Kidney tubule cell (primary cell): ENCODE measurements at regions not wholly inside any gene's neighbourhood (a gene's known extent, or its start where the extent isn't known, plus 50 kb on each side); places are given as distances from the start of the nearest gene placed in this dataset.
"Not testable (repeated sequence)": the region's sequence is repeated elsewhere in the genome, so short reads cannot be mapped to it uniquely, and the experiment has no call there.

Experiments used
- DNase-seq: peaks from one replicate; pipeline ENCODE4 v3.0.0-alpha.2; 2018; ENCODE audit warnings: low spot score

DNA sequence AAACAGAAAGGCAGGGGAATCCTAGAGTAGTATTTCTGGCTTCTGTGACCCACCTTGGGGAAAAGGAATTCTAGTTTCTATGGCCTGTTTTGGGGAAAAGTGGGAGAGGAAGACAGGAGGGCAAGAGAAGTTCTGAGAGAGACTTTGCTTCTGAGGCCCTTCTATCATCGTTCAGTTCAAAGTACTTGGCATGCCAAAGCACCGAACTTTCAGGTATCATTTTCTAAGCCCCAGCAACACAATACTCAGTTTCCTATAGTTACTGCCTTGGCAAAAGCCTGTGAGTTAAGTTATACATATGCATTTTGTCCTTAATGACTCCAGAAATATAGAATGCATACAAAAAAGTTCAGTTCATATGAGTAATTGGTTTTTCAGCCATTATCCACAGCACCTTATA, 74.1 kb upstream of the CHD2 start:
- DNase-seq, result no peak

DNA sequence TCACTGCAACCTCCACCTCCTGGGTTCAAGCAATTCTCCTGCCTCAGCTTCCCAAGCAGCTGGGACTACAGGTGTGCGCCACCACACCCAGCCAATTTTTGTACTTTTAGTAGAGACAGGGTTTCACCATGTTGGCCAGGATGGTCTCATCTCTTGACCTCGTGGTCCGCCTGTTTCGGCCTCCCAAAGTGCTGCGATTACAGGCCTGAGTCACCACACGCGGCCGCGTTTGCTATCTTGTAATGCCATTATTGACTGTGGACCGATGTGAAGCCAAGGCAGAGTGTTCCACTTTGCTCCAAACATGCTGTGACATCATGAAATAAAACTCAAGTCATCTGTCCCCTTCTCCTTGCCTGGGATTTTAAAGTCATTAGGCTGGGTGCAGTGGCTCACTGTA, 72.1 kb upstream of the CHD2 start:
- DNase-seq, result not testable (repeated sequence)

DNA sequence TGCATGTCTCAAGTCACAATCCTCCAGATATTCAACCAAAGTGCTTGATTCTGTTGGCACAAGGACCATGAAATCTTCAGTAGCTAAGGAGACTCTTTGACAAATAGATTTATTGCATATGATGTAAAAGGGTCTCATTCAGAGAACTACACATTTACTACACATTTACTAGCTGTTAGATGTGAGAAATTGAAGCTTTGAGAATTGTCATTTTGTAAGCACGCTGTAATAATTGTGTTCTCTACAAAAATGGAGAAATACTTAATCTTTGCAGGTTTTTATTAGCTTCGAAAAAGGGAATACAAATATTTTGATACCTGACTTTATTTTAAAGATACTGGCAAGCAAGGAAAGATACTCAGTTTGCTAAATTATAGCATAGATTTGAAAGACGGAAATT, 70.2 kb upstream of the CHD2 start:
- no peak for DNase-seq

DNA sequence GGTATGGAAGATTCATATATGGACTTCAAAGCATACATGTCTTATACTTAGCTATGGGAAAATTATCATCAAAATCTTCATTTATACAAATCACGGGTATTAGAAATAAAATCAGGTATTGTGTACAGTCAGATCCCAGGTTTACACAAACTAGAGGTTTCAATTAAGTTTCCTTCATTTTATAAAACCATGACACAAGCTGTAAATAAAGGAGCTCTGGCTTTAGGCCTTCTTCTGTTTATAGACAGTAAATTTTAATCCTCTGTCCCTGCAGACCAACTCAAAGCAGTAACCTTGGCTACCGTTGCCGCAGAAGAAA, 68.8 kb upstream of the CHD2 start:
- no peak for DNase-seq

DNA sequence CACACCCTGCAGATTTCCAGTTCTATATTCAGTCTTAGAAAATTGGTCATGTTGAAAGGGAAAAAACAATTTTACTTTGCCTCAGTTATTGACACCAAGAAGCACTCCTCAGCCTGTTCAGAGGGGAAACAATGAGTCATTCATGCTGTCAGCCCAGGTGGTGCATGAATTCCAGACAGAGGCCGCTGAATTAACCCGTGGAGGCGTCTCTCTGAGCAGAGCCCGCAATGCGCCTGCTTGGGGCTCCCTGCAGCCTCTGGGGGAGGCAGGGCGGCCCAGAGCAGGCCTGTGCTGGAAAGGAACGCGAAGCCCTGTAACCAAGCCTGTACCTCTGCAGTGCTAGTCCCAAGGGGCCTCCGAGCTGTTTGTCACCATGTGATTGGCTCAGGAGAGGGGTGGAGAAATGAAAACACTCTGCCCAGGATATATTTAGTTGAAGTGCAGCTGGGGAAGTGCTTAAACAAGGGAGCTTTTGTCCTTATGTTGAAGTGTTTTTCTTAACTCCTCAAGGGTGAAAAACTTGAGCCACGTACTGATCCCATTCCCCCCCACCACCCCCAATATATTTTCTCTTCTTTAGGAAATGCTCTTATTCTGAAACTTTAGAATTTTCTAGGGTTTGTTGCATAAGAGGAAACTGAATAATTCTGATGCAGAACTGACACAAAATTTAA, 68.3 kb upstream of the CHD2 start:
- peak; percentile 97 for DNase-seq

DNA sequence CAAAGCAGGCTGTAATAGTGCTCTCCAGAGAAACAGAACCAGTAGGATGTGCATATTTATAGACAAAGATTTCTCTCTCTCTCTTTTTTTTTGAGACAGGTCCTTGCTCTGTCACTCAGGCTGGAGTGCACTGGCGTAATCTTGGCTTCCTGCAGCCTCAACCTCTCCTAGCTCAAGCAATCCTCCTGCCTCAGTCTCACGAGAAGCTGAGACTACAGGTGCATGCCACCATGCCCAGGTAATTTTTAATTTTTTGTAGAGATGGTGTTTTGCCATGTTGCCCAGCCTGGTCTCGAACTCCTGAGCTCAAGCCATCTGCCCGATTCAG, 67.1 kb upstream of the CHD2 start:
- DNase-seq, result no peak

DNA sequence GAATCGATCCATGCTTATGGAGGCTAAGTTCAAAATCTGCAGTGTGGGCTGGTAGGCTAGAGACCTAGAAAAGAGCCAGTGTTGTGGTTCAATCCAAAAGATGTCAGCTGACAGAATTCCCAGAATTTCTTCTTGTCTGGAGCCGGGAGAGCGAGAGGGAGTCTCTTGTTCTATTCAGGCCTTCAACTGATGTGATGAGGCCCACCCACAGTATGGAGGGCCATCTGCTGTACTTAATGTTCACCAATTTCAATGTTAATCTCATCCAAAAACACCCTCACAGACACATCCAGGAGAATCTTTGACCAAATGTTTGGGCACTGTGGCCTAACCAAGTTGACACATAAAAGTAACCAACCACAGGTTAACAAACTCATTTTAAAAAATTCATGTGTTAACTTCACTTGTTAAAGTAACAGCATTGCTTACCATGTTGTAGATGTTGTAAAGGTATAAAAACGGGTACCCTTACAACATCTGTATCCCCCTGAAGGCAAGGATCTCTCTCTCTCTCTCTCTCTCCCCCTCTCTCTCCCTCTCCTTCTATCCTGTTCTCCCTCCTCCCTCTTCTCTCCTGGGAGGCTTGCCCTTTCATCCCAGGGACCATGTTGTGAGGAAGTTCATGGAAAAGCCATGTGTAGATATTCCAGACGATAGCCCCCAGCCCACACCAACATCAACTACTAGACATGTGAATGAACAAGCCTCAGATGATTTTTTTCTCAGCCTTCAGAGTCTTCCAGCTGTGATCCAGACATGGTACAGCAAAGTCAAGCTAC, 66.4 kb upstream of the CHD2 start:
- no peak for DNase-seq

DNA sequence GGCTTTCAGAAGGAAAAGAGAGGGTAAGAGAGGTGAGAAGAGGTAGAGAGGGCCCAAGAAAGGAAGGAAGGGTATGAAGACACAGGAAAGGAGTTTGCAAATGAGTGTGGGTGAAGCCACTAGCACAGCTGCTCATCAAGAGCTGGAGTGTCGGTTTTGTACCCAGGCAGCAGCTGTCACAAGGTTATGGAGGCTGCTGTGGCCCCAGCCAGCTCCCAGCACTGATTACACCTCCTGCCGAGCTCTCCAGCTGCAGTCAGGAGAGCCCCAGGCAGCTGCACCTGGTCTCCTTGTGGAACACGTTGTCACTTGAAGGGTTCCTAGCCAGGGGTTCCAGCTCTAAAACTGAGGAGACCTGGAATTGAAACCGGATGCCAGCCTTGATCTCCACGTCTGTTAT, 60.4 kb upstream of the CHD2 start:
- DNase-seq, result no peak

DNA sequence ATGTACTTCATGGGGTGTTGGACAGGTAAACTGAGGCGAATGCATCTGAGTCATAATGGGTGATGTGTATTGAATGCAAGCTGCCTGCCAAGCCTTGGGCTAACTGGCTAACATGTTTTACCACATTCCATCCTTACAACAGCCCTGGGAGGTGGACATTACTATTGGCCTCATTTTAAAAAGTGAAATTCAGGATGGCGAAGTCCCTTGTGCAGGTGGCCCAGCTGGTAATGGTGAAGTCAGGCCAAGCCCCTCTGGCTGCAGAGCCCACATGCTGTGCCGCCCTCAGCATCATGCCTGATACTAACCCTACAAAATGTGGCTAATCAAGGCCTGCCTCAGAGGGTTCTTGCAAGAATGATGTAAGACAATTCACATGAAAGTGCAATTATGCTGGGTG, 60.0 kb upstream of the CHD2 start:
- DNase-seq, result peak; percentile 28

DNA sequence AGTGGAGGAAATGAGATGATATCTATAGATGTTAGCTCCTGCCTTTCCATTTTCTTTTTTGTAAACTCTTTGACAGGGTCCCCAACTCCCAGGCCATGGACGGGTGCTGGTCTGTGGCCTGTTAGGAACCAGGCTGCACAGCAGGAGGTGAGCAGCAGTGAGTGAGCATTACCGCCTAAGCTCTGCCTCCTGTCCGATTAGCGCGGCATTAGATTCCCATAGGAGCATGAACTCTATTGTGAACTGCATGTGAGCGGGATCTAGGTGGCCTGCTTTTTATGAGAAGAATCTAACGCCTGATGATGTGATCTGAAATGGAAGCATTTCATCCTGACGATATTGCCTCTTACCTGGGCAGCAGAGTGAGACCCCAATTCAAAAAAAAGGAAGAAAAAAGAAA, 56.8 kb upstream of the CHD2 start:
- DNase-seq, result no peak

DNA sequence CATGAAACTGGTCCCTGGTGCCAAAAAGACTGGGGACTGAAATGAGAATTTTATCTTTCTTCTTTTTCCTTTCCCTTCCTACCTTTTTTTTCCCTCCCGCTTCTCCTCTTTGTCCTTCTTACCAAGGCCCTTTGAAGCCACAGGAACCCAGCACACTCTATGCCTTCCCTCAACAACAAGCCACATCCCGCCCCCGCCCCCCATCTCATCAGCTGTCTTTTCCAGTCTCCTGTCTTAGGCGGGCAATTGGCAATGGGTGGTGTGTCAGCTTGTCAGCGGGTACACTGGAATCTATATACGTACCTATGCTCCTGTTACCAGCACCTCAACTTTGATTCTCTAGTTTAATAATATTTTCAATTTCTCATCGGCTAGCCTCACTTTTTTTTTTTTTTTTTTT, 56.3 kb upstream of the CHD2 start:
- no peak for DNase-seq

DNA sequence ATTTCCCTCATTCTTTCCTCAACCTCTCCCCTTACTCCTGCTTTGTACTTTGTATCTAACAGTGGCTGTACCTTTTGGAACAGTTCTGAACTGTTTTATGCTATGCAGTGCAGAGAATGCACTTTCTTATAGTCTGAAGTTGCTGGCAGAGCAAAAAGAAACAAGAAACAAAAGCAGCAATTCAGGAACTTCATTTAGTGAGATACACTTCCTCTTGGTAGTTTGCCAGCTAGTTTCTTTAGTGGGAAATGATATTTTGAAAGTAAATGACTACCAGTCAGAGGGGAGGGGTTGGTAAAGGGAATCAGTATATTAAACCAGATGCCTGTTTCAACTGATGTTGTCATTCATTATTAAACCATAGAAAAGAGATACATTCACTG, 55.0 kb upstream of the CHD2 start:
- peak; percentile 82 for DNase-seq

DNA sequence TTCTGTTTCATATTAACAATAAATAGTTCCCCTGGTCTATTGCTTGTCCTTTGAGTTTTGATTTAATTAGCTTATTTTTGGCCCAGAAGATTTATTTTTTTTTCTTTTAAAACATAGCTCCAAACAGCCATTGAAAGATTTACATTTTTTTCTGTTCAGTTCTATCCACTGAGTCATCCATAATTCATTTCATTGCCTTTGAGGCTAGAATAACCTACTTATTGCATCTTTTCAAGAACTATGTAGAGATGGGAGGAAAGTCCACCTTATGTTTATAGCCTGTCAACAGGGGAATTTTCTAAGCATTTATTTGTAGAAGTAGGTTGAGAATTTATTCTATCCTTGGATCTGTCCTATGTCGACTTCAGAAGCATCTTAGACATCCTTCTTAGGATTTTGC, 53.4 kb upstream of the CHD2 start:
- DNase-seq, result no peak

DNA sequence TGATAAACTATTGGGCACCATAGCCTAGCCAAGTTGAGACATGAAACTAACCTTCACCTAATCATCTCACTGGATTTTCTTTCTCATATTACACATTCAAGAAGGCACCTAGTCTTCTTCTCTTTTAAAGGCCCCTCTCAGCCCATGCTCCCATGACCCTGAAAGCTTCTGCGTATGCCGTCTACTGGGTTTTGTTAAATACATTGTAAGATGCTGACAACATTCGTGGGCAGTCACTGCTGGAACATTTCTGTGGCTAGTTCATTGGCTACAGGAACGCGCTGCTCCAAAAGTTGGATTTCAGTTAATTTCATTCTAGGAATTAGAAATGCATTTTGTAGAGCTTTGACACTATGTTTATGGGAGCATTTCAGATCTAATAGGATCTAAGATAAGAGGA, 52.3 kb upstream of the CHD2 start:
- no peak for DNase-seq

DNA sequence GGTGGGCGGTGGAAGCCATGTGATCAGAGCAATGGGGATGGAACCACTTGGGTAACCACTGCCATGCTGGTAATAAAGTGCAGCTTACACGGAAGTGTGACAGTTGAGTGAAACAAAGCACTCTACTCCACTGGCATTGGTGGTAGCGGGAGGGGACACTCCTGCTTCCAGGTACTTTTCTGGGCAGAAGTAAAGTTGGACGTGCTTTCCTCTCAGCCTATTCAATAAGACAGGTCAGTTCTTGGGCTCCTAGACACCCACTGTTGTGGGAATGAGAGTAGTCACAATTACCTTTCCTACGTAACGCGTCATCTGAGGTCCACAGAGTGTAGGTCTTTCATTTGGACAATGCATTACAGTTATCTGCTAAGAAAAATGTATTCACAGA, 51.7 kb upstream of the CHD2 start:
- no peak for DNase-seq

DNA sequence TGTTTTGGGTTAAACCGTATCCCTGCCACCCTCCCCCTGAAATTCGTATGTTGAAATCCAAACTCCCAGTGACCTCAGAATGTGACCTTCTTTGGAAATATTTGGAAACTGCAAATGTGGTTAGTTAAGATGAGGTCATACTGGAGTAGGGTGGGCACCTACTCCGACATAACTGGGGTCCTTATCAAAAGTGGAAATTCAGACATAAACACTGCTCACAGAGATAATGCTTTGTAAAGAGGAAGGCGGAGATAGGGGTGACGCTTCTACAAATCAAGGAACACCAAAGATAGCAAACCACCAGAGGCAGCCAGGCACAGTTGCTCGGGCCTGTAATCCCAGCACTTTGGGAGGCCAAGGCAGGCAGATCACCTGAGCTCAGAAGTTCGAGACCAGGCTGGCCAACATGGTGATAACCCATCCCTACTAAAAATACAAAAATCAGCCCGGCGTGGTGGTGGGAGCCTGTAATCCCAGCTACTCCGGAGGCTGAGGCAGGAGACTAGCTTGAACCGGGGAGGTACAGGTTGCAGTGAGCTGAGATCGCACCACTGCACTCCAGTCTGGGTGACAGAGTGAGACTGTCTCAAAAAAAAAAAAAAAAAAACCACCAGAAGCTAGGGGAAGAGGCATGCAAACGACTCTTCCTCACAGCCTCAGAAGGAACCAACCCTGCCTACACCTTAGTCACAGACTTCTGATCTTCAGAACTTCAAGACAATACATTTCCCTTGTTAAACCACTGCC, 51.1 kb upstream of the CHD2 start:
- DNase-seq, result no peak

DNA sequence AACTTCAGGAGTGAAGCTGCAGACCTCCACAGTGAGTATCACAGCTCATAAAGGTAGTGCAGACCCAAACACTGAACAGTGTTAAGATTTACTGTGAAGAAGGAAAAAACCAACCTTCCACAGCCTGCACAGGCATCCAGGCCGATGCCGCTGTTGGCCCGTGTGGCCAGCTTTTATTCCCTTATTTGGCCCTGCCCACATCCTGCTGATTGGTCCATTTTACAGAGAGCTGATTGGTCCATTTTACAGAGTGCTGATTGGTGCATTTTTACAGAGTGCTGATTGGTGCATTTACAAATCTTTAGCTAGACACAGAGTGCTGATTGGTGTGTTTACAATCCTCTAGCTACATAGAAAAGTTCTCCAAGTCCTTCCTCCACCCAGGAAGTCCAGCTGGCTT, 49.9 kb upstream of the CHD2 start:
- not testable (repeated sequence) for DNase-seq
